Thyroid gland (tissue), 4 donors: ENCODE measurements at regions not wholly inside any gene's neighbourhood (a gene's known extent, or its start where the extent isn't known, plus 50 kb on each side); places are given as distances from the start of the nearest gene placed in this dataset.

Source experiments
- POLR2A ChIP-seq, 2 donors: fragments of 450-650 bp; IDR thresholded peaks; one replicate each; pipeline ENCODE4 v1.6.1; 2017; ENCODE audit warnings: antibody characterized with exemption in 2 of 2, mild to moderate bottlenecking in 2 of 2, moderate library complexity in 1 of 2
- TF ChIP-seq, protein P1 (sequence below), 6 experiments: fragments of 200-600 bp in 3 of 6; fragments of 450-650 bp in 3 of 6; sonication (generic) in 3 of 6; IDR thresholded peaks; one replicate each; pipeline ENCODE4 v1.5.1; 2016 to 2019; ENCODE audit warnings: antibody characterized with exemption in 6 of 6, mild to moderate bottlenecking in 2 of 6, inconsistent platforms in 1 of 6, moderate library complexity in 1 of 6

DNA sequence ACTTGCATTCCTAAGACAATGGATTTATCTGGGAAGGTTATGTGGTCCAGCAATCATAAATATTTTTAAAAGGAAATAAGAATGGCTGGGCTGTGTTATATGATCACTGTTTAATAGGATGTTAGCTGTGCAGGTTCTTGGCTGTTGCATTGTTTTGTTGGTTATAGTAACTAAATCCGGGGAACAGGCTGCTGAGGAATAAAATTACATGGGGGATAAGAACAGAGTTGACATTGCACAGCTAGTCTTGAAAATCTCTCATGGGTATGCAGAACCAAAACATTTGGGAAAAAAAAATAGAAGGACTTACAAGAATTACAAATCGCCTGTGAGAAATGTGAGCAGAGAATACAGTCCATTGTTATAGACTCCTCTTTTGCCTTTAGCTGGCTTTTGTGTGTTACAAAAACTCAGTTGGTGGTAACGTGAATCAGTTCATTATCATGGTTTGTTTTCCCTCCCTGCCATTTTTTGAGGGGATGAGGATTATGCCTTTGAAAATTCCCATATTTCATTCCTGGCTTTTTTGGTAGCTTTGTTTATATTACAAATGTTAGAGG, 375.3 kb upstream of the DAB2 start:
- TF ChIP-seq, protein P1, sequence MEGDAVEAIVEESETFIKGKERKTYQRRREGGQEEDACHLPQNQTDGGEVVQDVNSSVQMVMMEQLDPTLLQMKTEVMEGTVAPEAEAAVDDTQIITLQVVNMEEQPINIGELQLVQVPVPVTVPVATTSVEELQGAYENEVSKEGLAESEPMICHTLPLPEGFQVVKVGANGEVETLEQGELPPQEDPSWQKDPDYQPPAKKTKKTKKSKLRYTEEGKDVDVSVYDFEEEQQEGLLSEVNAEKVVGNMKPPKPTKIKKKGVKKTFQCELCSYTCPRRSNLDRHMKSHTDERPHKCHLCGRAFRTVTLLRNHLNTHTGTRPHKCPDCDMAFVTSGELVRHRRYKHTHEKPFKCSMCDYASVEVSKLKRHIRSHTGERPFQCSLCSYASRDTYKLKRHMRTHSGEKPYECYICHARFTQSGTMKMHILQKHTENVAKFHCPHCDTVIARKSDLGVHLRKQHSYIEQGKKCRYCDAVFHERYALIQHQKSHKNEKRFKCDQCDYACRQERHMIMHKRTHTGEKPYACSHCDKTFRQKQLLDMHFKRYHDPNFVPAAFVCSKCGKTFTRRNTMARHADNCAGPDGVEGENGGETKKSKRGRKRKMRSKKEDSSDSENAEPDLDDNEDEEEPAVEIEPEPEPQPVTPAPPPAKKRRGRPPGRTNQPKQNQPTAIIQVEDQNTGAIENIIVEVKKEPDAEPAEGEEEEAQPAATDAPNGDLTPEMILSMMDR (IDR thresholded peaks at IDR 0.05) = no peak
- TF ChIP-seq POLR2A (IDR thresholded peaks at IDR 0.05) = no peak
